ENCODE measurements at regions not wholly inside any gene's neighbourhood (a gene's known extent, or its start where the extent isn't known, plus 50 kb on each side); places are given as distances from the start of the nearest gene placed in this dataset.

DNA sequence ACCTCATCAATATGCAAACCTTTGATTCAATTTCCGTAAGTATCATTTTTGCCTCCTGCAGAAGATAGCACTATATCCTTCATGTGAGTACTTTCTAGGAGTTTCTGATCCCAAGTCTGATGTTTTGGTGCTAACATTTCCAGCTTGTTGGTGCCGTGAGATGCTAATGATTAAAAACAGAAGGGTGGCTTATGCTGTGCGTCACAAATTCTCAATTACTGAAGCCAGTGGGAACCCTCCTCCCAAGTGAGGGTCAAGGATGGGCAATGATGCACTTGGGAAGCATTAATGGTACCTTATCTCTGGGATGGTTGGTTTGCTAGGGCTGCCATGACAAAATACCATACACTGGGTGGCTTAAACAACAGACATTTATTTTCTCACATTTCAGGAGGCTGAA, 123.0 kb downstream of the FOXD1 start:
- DNase-seq (ENCODE audit: extremely low read depth, low read depth) = no peak
- H3K4me3 ChIP-seq (replicated peaks; ENCODE audit: low read depth, low read length) = no peak overlapping the region
- TF ChIP-seq, protein P1, sequence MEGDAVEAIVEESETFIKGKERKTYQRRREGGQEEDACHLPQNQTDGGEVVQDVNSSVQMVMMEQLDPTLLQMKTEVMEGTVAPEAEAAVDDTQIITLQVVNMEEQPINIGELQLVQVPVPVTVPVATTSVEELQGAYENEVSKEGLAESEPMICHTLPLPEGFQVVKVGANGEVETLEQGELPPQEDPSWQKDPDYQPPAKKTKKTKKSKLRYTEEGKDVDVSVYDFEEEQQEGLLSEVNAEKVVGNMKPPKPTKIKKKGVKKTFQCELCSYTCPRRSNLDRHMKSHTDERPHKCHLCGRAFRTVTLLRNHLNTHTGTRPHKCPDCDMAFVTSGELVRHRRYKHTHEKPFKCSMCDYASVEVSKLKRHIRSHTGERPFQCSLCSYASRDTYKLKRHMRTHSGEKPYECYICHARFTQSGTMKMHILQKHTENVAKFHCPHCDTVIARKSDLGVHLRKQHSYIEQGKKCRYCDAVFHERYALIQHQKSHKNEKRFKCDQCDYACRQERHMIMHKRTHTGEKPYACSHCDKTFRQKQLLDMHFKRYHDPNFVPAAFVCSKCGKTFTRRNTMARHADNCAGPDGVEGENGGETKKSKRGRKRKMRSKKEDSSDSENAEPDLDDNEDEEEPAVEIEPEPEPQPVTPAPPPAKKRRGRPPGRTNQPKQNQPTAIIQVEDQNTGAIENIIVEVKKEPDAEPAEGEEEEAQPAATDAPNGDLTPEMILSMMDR (IDR thresholded peaks at IDR 0.05; ENCODE audit: low read depth, low read length, missing control alignments) = no peak

DNA sequence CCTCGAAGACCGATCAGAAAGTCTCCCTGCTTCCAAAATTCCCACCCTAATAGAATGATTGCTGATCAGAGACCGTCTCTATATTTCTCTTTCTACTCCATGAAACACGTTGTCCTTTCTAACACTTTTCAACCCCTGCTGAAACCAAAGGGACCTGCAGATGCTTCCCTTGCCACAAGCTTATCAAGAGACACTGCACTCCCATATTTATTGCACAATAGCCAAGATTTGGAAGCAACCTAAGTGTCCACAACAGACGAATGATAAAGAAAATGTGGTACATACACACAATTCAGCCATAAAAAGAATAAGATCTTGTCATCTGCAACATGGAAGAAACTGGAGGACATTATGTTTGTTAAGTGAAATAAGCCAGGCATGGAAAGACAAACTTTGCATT, 125.1 kb downstream of the FOXD1 start:
- TF ChIP-seq, protein P1 (IDR thresholded peaks at IDR 0.05; ENCODE audit: low read depth, low read length, missing control alignments) = no peak
- no peak for DNase-seq (ENCODE audit: extremely low read depth, low read depth)
- H3K4me3 ChIP-seq (replicated peaks; ENCODE audit: low read depth, low read length) = no peak overlapping the region

DNA sequence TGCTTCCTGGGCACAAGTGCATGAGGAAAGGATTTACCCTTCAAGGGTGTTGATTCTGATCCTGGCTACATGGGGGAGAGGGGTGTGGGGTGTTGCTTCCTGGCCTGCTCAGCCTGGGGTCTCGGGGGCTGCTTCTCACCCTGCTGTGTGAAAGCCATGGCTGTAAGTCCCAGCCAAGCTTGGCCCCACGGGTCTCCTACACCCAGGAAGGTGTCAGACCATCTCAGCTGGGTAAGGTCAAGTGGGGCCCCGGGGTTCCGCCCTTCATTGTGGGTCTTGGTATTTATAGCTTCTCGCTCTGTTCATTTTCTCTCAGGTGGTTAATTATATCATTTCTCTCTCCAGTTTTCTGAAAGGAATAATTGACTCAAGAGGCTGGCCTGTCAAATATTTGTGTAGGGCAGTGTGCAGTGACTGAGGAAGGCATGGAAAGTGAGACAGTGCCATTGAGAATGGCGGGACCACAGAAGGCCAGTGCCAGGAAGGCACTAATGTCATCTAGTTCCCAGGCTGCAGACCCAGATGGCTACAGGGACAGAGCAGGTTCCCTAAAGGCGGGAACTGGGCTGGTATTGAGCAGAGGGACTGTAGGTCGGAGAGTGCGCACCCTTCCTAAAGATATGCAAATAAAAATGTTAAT, 126.0 kb downstream of the FOXD1 start:
- no peak overlapping the region for H3K4me3 ChIP-seq (replicated peaks; ENCODE audit: low read depth, low read length)

DNA sequence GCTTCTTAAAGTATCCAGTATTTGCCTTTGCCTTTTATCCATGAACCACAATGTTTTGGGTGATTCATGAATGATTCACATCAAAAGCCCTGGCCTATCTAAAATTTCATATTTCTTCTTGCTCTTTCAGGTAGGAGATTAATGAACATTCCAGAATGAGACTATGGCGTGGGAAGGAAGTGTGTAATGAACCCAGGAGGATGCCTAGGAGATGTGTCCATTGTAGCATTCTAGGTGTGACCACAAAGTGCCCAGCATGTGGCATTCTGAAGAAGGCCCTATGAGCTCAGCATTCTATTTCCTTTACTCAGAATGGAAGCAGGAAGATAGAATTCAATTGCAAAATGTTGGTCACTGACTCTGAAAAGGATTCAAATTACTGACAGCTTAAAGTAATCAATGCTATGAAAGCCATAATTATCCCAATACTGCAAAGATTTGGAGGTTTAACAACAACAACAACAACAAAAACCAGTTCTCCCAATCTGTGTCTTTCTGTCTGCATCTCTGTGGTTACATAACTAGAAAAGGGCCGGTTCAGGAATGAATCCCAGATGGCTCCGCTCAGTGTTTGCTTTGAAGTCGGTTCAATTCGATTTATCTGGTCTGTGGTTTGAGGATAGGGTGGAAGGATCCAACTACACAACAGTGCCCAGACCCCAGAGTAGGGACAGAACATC, 126.7 kb downstream of the FOXD1 start:
- peak; percentile 53 for DNase-seq (ENCODE audit: extremely low read depth, low read depth)
- H3K4me3 ChIP-seq (replicated peaks; ENCODE audit: low read depth, low read length) = no peak overlapping the region
- TF ChIP-seq, protein P1 (IDR thresholded peaks at IDR 0.05; ENCODE audit: low read depth, low read length, missing control alignments) = no peak

More for the DNA sequence above, 126.0 kb downstream of the FOXD1 start:
- TF ChIP-seq, protein P1 (IDR thresholded peaks at IDR 0.05; ENCODE audit: low read depth, low read length, missing control alignments) = no peak
- DNase-seq (ENCODE audit: extremely low read depth, low read depth) = no peak

DNA sequence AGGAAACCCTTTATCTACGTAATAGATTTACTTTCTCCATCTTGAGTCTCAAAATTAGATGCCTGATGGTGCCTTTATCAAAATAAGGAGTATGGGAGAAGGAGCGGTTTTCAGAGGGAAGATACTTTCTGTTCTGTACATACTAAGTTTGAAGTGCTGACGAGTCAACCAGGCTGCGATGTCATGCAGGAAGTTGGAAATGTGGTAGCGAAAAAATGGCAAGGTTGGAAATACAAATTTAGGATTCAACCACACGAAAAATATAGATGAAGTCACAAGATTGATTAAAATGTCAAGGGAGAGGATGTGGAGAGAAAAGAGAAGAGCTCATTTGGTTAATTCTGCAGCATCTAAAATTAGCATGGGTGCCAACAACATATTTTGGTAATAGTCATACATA, 129.5 kb downstream of the FOXD1 start:
- TF ChIP-seq, protein P1 (IDR thresholded peaks at IDR 0.05; ENCODE audit: low read depth, low read length, missing control alignments) = no peak
- no peak overlapping the region for H3K4me3 ChIP-seq (replicated peaks; ENCODE audit: low read depth, low read length)
- no peak for DNase-seq (ENCODE audit: extremely low read depth, low read depth)

DNA sequence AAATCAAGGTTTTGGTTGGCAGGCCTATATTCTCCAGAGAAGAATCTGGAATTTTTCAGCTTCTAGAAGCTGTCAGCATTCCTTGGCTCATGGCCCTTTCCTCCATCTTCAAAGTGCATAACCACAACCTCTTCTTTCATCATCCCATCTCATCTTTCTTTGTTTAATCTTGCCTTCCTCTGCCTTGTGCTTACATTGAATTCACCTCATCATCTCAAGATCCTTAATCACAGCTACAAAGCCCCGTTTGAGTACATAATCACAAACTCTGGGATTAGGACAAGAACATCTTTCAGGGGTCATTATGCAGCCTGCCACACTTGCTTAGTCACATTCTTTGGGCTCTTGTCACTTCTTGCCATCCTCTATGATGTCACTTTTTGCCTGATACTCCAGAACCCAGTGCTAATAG, 130.3 kb downstream of the FOXD1 start:
- no peak for DNase-seq (ENCODE audit: extremely low read depth, low read depth)
- no peak overlapping the region for H3K4me3 ChIP-seq (replicated peaks; ENCODE audit: low read depth, low read length)
- TF ChIP-seq, protein P1 (IDR thresholded peaks at IDR 0.05; ENCODE audit: low read depth, low read length, missing control alignments) = no peak
